HG02763 (cell line): ENCODE measurements at regions not wholly inside any gene's neighbourhood (a gene's known extent, or its start where the extent isn't known, plus 50 kb on each side); places are given as distances from the start of the nearest gene placed in this dataset.
"Not testable (repeated sequence)": the region's sequence is repeated elsewhere in the genome, so short reads cannot be mapped to it uniquely, and the experiment has no call there.

Source experiments
- ATAC-seq: cut with Tn5 transposase; IDR thresholded peaks from one replicate; pipeline ENCODE4 v1.9.1; 2021; ENCODE audit warnings: mild to moderate bottlenecking, moderate library complexity; ENCODE audit not compliant: unreplicated experiment

GRCh38 chr1:218494449-218494852, 149.3 kb downstream of the TGFB2 start:
- ATAC-seq = no peak

DNA sequence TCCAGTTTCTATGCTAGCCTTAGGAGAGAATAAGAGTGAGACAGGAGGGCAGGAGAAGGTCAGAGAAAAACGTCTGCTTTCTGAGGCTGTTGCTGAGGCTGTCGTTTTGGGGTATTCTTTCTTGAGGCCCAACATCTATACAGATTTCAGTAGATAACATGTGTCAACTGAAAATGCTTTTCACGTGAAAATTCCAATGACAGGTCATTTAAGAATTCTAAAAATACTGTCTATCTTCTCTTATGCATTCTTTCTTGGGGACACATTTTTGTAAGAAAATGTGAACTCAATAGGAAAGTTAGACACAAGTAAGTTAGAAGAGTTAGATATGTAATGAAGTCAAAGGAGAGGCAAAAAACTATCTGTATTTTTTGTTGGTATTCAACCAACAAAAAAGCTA, 150.8 kb downstream of the TGFB2 start:
- no peak for ATAC-seq

DNA sequence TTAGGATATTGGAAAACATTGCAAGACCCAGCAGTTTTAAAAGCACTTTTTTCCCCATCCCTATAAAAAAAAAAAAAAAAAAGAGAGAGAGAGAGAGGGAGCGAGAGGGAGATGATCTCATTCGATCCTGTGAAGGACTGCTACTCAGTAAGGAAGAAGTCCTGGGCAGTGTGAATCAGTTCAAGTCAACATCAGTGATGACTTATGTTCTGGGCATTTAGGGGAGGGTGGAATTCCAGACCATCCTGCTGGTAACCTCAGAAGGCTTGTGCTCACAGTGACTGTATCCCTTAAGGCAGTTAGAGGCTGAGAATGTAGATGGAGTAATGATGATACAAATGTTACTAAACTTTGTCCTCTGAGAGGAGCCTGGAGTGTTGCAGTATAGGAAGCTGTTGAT, 151.4 kb downstream of the TGFB2 start:
- no peak for ATAC-seq

GRCh38 chr1:218498056-218498938, 153.2 kb downstream of the TGFB2 start:
- no peak for ATAC-seq

DNA sequence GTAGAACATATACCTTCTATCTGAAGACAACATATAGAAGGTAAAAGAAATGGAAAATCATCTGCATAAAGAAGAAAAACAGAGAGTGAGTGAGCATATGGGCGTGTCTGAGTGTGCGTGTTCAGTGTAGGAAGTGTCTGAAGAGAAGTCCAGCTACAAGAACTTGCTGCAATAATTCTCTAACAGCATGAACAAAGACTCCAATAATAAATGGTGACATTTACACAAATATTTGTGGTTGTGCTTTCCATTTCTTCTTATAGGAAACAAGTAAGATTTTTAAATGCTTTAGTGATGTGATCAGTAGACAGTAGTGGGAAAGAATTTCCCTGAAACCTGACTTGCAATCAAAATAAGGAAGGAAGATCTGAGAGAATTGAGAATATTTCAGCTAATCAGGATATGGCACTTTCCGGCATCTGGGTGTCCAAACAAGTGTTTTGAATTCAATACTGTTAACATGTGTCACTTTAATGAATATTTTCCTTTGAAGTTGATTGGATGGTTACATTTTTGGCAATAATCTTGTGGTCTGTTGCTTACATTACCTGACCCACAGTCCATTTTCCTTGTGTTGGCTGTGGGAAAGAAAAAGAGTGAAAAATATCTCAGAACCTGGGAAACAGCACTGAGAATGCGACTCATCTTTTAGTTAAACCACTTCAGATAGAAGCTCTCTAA, 154.0 kb downstream of the TGFB2 start:
- no peak for ATAC-seq

DNA sequence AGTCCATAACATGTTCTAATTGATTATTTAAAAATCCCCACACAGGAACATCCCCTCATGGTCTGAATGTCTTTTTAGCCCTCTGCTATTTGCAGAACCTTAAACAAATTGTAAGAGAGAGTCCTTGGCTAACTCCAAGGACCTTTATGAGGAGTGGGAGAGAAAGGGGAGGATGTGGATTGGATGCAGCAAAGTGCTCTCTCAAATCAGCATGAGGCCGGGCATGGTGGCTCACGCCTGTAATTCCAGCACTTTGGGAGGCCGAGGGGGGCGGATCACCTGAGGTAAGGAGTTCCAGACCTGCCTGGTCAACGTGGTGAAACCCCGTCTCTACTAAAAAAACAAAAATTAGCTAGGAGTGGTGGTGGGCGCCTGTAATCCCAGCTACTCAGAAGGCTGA, 154.8 kb downstream of the TGFB2 start:
- no peak for ATAC-seq

GRCh38 chr1:218501161-218501560, 156.0 kb downstream of the TGFB2 start:
- no peak for ATAC-seq

DNA sequence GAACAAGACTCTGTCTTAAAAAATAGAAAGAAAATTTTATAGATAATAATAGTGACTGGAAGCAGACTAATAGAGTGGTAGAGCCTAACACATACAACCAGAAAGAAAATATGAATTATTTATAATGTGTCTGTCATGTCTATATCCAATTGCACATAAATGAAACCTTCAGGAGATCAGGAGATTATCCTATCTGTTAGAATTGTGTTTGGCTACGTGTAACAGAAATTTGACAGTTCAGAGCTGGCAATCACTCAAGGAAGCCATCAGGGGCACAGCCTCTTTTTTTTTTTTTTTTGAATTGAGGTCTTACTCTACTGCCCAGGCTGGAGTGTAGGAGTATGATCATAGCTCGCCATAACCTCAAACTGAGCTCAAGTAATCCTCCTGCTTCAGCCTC, 157.2 kb downstream of the TGFB2 start:
- no peak for ATAC-seq

- no peak for ATAC-seq
Measured at GRCh38 chr1:218503102-218503501, 158.0 kb downstream of the TGFB2 start.

DNA sequence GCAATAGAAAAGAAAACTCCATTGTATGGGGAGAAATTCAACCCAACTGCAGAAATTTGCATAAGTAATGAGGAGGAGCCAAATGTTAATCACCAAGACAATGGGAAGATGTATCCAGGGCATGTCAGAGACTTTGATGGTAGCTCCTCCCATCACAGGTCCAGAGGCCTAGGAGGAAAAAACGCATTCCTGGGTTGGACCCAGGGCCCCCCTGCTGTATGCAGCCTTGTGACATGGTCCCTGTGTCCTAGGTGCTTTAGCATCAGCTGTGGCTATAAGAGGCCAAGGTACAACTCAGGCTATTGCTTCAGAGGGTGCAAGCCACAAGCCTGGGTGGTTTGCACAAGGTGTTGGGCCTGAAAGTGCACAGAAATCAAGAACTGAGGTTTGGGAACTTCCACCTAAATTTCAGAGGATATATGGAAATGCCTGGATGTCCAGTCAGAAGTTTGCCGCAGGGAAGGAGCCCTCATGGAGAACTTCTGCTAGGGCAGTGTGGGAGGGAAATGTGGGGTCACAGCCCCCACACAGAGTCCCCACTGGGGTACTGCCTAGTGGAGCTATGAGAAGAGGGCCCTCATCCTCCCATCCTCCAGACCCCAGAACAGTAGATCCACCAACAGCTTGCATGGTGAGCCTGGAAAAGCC, 162.3 kb downstream of the TGFB2 start:
- no peak for ATAC-seq

GRCh38 chr1:218510153-218510772, 165.1 kb downstream of the TGFB2 start:
- no peak for ATAC-seq

DNA sequence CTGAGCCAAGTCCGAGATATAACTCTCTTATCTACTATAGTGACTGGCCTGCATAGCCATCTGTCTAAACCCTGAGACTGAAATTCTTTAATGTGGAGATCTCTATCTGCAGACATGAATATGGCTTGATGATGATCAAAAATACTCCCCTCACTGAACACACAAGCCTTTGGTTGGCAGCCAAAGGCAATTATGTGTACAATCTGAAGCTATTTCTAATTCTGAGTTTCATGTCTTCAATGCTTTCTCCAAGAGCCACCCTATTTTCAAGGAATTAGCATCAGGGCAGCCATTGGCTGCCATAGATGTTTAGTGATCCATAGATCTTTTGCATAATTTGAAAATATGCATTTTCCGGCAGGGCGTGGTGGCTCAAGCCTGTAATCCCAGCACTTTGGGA, 168.2 kb downstream of the TGFB2 start:
- no peak for ATAC-seq

- ATAC-seq = no peak
Measured at GRCh38 chr1:218514689-218515088, 169.6 kb downstream of the TGFB2 start.

- ATAC-seq = no peak
Measured at GRCh38 chr1:218516526-218516925, 171.4 kb downstream of the TGFB2 start.

GRCh38 chr1:218517459-218517858, 172.3 kb downstream of the TGFB2 start:
- no peak for ATAC-seq

DNA sequence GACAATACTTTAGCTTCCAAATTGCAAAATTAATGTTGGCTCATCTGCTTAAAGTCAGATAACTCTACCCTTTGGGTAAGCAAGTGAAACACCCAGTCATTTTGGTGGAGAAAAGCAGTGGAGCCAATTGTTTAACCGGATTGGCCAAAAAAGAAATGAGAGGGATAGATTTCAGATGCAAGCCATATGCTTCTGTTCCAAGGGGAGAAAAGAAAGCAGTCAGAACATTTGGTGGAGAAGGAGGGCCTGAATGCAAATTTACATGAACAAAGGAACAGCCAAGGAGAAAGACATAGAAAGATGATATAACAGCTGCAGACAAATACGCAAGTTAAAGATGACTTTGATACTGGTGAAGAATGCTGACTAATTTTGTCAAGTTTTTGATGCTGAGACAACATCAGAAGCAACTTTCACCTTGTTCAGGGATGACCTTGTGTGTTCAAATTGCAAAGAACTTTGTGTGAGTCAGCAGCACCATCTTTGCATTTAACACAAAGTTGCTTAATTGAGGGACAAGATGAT, 173.1 kb downstream of the TGFB2 start:
- no peak for ATAC-seq

DNA sequence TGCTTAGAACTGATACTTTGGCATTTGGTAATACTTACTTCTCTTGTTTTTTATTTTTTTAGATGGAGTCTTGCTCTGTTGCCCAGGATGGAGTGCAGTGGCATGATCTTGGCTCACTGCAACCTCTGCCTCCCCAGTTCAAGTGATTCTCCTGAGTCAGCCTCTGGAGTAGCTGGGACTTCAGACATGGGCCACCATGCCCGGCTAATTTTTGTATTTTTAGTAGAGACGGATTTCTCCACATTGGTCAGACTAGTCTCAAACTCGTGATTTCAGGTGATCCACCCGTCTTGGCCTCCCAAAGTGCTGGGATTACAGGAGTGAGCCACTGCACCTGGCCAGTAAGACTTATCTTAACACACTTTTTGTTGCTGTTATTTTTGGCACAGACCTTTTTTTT, 175.5 kb downstream of the TGFB2 start:
- ATAC-seq = not testable (repeated sequence)

- ATAC-seq = no peak
Measured at GRCh38 chr1:218521414-218522169, 176.5 kb downstream of the TGFB2 start.

DNA sequence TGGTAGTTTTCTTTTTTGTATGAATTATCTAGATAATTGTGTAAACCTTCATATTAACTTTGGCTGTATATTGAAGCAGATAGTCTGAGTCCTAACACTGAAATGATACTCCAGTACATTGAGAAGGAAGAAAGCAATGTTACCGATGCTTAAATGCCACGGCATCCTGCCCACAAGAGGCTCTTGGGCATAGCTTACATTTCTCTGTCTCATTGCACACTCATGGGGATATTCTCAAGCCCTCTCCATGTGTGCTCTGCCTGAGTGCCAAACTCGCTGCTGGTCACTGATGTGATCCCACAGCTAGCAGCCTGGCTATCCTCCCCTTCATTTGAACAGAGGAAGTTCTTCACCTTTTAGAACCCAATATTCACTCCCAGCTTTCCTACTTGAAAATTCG, 179.4 kb downstream of the TGFB2 start:
- ATAC-seq = no peak

DNA sequence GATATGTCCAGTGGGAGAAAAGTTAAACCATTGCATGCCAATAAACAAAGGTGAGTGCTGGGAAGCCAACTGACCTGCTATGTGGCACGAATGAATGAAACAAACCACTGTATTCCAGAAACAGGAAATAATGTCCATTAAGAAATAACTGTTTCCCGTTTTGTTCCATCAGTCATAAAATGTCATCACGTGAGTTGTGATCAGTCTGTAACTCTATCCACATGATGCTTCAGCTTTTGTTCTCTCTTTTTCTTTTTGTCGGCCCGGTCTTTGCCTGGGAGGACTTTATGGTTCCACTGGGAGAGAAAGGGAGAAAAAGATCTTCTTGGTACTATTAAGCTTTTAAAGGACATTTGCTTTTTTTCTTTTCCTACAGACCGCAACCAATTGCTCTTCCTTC, 179.9 kb downstream of the TGFB2 start:
- ATAC-seq = no peak
